ENCODE measurements at regions not wholly inside any gene's neighbourhood (a gene's known extent, or its start where the extent isn't known, plus 50 kb on each side); places are given as distances from the start of the nearest gene placed in this dataset.
"Not testable (repeated sequence)": the region's sequence is repeated elsewhere in the genome, so short reads cannot be mapped to it uniquely, and the experiment has no call there.

DNA sequence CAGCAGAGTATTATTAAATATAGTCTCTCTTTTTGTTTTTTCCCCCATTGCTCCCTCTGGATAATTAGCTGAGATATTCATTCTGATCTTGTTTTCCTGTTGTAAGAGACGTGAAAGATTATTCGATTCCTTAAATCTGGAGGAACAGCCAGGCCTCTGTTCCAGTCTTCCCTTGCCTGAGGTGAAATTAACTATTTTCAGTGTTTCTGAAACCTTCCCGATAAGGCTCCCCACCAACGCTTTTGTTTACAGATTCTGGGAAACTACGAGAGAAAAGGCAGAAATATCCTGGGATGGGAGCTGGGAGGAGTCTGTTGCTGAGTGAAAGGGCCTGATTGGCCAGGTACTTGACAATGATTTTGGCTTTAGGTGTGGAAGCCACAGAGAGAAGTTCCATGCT, 63.6 kb upstream of the AGR3 start:
- Histone ChIP-seq H2AFZ (ENCODE audit: low read depth, low read length) (no peak overlapping the region), H3F3A (ENCODE audit: insufficient read depth, low read length, poor library complexity, severe bottlenecking) (no peaks in the 10 kb centered on the region), H3K27ac (ENCODE audit: low read length) (no peak overlapping the region), H4K20me1 (ENCODE audit: insufficient read depth) (no peaks in the 10 kb centered on the region), H3K27me3 (ENCODE audit: insufficient read depth, low read depth, low read length) (no peaks in the 10 kb centered on the region), H3K4me3 (ENCODE audit: low read length) (no peak overlapping the region), H3K79me2 (replicated peaks; ENCODE audit: insufficient read depth, low read length) (no peaks in the 10 kb centered on the region), H3K9ac (ENCODE audit: low read length) (no peak overlapping the region), H3K4me2 (ENCODE audit: low read length) (no peak overlapping the region), H3K36me3 (ENCODE audit: insufficient read depth, low read length) (no peaks in the 10 kb centered on the region), H3K9me3 (ENCODE audit: low read length) (peaks cover 6% of the 10 kb centered on the region), H3K9me2 (ENCODE audit: insufficient read depth, low read length) (no peaks in the 10 kb centered on the region)
- TF ChIP-seq, protein P1, sequence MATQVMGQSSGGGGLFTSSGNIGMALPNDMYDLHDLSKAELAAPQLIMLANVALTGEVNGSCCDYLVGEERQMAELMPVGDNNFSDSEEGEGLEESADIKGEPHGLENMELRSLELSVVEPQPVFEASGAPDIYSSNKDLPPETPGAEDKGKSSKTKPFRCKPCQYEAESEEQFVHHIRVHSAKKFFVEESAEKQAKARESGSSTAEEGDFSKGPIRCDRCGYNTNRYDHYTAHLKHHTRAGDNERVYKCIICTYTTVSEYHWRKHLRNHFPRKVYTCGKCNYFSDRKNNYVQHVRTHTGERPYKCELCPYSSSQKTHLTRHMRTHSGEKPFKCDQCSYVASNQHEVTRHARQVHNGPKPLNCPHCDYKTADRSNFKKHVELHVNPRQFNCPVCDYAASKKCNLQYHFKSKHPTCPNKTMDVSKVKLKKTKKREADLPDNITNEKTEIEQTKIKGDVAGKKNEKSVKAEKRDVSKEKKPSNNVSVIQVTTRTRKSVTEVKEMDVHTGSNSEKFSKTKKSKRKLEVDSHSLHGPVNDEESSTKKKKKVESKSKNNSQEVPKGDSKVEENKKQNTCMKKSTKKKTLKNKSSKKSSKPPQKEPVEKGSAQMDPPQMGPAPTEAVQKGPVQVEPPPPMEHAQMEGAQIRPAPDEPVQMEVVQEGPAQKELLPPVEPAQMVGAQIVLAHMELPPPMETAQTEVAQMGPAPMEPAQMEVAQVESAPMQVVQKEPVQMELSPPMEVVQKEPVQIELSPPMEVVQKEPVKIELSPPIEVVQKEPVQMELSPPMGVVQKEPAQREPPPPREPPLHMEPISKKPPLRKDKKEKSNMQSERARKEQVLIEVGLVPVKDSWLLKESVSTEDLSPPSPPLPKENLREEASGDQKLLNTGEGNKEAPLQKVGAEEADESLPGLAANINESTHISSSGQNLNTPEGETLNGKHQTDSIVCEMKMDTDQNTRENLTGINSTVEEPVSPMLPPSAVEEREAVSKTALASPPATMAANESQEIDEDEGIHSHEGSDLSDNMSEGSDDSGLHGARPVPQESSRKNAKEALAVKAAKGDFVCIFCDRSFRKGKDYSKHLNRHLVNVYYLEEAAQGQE (IDR thresholded peaks at IDR 0.05; ENCODE audit: borderline replicate concordance): no peak
- TF ChIP-seq RAD21 (conservative IDR thresholded peaks at IDR 0.05) (no peak), CTCF (IDR thresholded peaks at IDR 0.05; ENCODE audit: poor library complexity, severe bottlenecking) (no peak), EP300 (conservative IDR thresholded peaks at IDR 0.05; ENCODE audit: poor library complexity, severe bottlenecking) (no peak), POLR2AphosphoS5 (IDR thresholded peaks at IDR 0.05) (no peak), SMC3 (conservative IDR thresholded peaks at IDR 0.05; ENCODE audit: poor library complexity) (no peak), EZH2 (IDR thresholded peaks at IDR 0.05; ENCODE audit: borderline replicate concordance, insufficient read depth, low read length, poor library complexity, severe bottlenecking) (no peak), MXI1 (conservative IDR thresholded peaks at IDR 0.05; ENCODE audit: poor library complexity, severe bottlenecking) (no peak), TAF1 (IDR thresholded peaks at IDR 0.05; ENCODE audit: low read depth) (no peak)

DNA sequence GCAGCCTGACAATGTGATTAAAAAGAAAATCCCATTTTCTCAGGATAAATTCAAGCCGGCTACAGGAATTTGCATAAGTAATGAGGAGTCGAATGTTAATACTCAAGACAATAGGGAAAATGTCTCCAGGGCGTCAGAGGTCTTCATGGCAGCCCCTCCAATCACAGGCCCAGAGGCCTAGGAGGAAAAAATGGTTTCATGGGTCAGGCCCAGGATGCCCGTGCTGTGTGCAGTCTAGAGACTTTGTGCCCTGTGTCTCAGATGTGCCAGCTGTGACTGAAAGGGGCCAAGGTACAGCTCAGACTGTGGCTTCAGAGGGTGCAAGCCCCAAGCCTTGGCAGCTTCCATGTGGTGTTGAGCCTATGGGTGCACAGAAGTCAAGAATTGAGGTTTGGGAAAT, 66.3 kb upstream of the AGR3 start:
- H3F3A ChIP-seq (ENCODE audit: insufficient read depth, low read length, poor library complexity, severe bottlenecking); H3K4me2 ChIP-seq (ENCODE audit: low read length); H3K27ac ChIP-seq (ENCODE audit: low read length); H4K20me1 ChIP-seq (ENCODE audit: insufficient read depth); H3K9me2 ChIP-seq (ENCODE audit: insufficient read depth, low read length); H3K9ac ChIP-seq (ENCODE audit: low read length); H3K27me3 ChIP-seq (ENCODE audit: insufficient read depth, low read depth, low read length); H3K9me3 ChIP-seq (ENCODE audit: low read length); H3K36me3 ChIP-seq (ENCODE audit: insufficient read depth, low read length); H3K79me2 ChIP-seq (replicated peaks; ENCODE audit: insufficient read depth, low read length); H3K4me3 ChIP-seq (ENCODE audit: low read length); H2AFZ ChIP-seq (ENCODE audit: low read depth, low read length): not testable (repeated sequence)

- no peaks in the 10 kb centered on the region for H4K20me1 ChIP-seq (ENCODE audit: insufficient read depth)
- H3K36me3 ChIP-seq (ENCODE audit: insufficient read depth, low read length): no peaks in the 10 kb centered on the region
- no peak overlapping the region for H3K27ac ChIP-seq (ENCODE audit: low read length)
- H3K79me2 ChIP-seq (replicated peaks; ENCODE audit: insufficient read depth, low read length): no peaks in the 10 kb centered on the region
- no peaks in the 10 kb centered on the region for H3K9me2 ChIP-seq (ENCODE audit: insufficient read depth, low read length)
- no peak overlapping the region for H3K4me2 ChIP-seq (ENCODE audit: low read length)
- peaks cover 6% of the 10 kb centered on the region for H3K9me3 ChIP-seq (ENCODE audit: low read length)
- TF ChIP-seq EP300 (conservative IDR thresholded peaks at IDR 0.05; ENCODE audit: poor library complexity, severe bottlenecking) (no peak), TAF1 (IDR thresholded peaks at IDR 0.05; ENCODE audit: low read depth) (no peak), POLR2AphosphoS5 (IDR thresholded peaks at IDR 0.05) (no peak), SMC3 (conservative IDR thresholded peaks at IDR 0.05; ENCODE audit: poor library complexity) (no peak), CTCF (IDR thresholded peaks at IDR 0.05; ENCODE audit: poor library complexity, severe bottlenecking) (no peak), EZH2 (IDR thresholded peaks at IDR 0.05; ENCODE audit: borderline replicate concordance, insufficient read depth, low read length, poor library complexity, severe bottlenecking) (no peak), MXI1 (conservative IDR thresholded peaks at IDR 0.05; ENCODE audit: poor library complexity, severe bottlenecking) (no peak), RAD21 (conservative IDR thresholded peaks at IDR 0.05) (no peak)
- TF ChIP-seq, protein P1 (IDR thresholded peaks at IDR 0.05; ENCODE audit: borderline replicate concordance): no peak
- H3F3A ChIP-seq (ENCODE audit: insufficient read depth, low read length, poor library complexity, severe bottlenecking): no peaks in the 10 kb centered on the region
- no peak overlapping the region for H3K4me3 ChIP-seq (ENCODE audit: low read length)
- no peak overlapping the region for H3K9ac ChIP-seq (ENCODE audit: low read length)
- H3K27me3 ChIP-seq (ENCODE audit: insufficient read depth, low read depth, low read length): no peaks in the 10 kb centered on the region
- no peak overlapping the region for H2AFZ ChIP-seq (ENCODE audit: low read depth, low read length)
These were observed 69.8 kb upstream of the AGR3 start for GRCh38 chr7:16951483-16952080.

All from neural cell (in vitro differentiated cells).